Breast epithelium (tissue), 3 donors: ENCODE measurements at regions not wholly inside any gene's neighbourhood (a gene's known extent, or its start where the extent isn't known, plus 50 kb on each side); places are given as distances from the start of the nearest gene placed in this dataset.

Experiments
- CTCF ChIP-seq, 3 donors: fragments of 450-650 bp; IDR thresholded peaks; one replicate each; pipeline ENCODE4 v1.5.1; 2016 to 2017; ENCODE audit warnings: antibody characterized with exemption in 3 of 3, mild to moderate bottlenecking in 3 of 3, moderate library complexity in 3 of 3
- POLR2A ChIP-seq: fragments of 450-650 bp; IDR thresholded peaks from one replicate; pipeline ENCODE4 v1.6.1; 2016; ENCODE audit warnings: antibody characterized with exemption, mild to moderate bottlenecking, moderate library complexity
- POLR2AphosphoS5 ChIP-seq, 3 donors: sonication (generic); formaldehyde crosslinking; IDR thresholded peaks; one replicate each; pipeline ENCODE4 v1.6.1; 2017; ENCODE audit warnings: antibody characterized with exemption in 3 of 3

GRCh38 chr14:62062645-62063044 is 300.4 kb downstream of the SNAPC1 start:
- TF ChIP-seq POLR2A (no peak), CTCF (IDR thresholded peaks at IDR 0.05) (no peak), POLR2AphosphoS5 (IDR thresholded peaks at IDR 0.05) (no peak)
